GM19351 (cell line): ENCODE measurements at regions not wholly inside any gene's neighbourhood (a gene's known extent, or its start where the extent isn't known, plus 50 kb on each side); places are given as distances from the start of the nearest gene placed in this dataset.

ENCODE experiments used
- ATAC-seq: cut with Tn5 transposase; IDR thresholded peaks from one replicate; pipeline ENCODE4 v1.9.1; 2021; ENCODE audit warnings: mild to moderate bottlenecking, moderate library complexity; ENCODE audit not compliant: unreplicated experiment

DNA sequence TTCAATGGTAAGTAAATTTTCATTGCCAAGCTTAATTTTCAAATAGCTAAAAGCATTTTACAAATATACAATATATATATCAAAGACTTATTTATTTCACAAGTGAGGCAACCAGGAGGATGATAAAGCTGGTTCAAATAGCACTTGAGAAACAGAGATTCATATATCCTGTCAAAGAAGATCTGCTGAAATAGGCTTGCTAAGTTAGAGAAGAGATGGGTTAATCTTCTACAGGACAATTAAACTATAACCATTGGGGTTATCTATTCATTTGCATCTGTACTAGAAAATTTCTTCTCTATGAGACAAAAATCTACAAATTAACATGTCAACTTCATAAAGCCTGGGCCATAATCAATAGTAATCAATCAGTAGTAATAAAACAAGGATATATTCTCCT is 637.7 kb upstream of the UBE2E2 start:
- no peak for ATAC-seq

DNA sequence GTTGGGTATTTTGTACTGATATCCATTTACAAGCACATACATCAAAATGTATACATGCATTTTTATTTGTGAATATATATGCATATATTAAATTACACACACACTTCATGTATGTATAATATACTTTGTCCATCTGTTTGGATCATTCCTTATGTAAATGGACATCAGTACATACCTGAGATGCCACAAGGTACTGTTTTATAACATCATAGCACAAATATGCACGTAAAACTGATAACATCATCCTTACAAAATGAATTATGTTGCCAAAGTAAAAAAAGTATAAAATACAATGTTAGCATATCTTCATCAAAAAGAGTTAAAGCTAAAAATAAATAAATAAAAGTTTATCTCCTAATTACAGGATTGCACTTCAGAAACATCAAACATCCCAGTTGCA is 634.8 kb upstream of the UBE2E2 start:
- ATAC-seq, result no peak

DNA sequence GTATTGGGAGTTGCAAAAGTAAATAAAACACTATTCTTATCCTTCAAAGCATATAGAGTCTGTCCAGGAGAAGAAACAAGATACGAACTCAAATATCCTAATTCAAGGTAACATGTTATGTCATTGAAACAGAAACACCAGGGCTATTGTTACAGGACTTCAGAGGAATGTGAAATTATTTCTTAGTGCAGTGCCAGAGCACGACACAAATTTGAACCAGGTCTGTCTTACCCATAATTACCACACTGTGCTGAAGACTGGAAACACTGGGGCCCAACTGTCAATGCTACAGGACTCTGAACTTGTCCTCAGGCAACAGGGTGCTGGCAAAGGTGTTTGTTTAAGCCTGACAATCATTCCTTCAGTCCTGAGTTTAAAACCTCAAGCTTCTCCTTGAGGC is 633.6 kb upstream of the UBE2E2 start:
- ATAC-seq, result no peak

DNA sequence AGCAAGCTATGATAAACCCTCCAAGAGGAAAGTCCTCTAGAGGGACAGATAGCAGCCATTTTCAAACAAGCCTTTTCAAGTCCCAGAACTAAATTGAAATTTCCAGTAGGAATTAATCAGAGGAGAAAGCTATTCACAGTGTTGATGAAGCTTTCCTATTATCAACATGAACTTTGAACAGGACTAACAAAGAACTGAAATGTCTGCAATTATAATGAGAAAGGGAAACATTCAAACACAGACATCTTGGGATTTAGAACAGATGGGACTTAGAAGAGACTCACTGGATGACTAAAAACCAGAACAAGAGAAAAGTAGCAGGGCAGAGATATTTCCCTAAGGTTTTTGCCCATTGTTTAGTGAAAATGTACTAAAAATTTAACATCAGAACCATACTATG is 622.1 kb upstream of the UBE2E2 start:
- ATAC-seq, result no peak

DNA sequence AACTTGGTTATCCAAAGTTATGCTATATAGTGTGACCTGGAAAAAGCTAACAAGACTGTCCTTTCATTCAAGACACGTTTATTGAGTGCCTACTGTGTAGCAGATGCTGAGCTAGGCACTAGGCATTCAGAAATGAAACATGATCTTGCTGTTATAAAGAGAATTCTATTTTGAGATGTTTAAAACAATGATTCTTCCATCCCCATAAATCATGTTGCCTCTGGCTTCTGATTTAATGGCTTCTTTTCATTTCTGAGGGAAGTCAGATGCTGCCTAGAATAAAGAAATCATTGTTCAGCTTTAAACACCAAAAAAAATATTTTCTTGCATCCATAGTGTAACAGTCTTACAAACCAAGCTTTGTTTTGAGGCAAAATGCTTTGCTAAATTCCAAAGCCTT is 620.9 kb upstream of the UBE2E2 start:
- ATAC-seq, result no peak

DNA sequence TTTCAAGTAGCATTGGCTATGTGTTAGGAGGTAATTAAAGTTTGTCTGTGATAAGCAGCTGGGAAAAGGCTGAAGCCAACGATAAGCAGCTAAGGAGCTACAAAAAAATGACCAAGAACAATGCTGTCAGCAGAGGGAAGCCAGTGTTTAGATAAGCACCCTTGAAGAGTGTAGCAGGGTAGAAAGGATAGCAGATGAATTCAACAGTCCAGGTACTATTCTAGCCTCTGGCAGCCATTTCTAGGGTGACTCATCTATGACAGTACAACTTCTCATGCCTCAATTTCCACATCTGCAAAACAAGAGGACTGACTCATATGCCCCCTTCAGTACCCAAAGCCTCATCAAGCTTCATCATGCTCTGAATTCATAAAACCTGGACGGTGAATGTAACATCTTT is 617.6 kb upstream of the UBE2E2 start:
- no peak for ATAC-seq

DNA sequence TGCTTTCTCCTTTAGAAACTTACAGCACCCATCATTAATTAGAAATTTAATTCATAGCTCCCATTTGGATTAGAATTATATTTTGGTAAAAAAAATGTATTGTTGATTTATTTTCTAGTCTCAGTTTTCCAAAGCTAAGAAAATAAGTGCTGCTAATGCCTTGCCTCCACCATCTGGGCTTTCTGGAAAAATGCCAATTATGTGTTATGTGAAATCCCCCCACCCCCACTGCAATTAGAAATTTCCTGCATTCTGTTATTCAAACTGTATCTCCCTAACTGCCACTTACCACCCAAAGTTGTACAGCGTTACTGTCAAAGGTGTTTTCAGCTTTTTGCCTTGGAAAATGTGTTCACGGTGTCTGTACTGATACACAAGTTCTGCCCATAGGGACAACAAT is 617.2 kb upstream of the UBE2E2 start:
- ATAC-seq, result no peak

DNA sequence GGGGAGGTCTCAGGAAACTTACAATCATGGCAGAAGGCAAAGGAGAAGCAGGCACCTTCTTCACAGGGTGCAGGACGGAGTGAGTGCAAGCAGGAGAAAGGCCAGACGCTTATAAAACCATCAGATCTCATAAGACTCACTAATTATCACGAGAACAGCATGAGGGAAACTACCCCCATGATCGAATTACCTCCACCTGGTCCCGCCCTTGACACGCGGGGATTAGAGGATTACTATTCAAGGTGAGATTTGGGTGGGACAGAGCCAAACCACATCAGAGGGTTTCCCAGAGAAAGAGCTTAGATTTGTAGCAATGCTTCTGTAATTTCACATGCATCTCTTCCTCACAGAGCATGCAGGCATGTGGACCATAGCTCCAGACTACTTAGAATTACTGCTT is 615.7 kb upstream of the UBE2E2 start:
- ATAC-seq, result no peak

DNA sequence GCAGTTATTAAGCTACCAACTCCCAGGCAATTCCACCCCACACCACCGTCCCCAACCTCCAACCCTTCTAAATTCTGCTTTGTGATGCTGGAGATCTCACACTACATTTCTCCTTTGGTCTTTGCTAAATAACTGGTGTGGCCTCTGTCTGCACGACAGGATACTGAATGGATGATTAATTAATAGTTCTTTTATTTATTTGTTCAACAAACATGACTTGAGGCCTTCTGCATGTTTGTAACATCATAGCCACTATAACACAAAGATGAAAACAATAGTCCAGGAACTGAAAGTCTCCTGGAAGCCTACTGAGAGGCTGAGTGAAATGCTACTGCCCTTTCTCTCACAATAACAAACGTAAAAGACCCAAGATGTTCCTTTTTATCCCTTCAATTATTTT is 609.5 kb upstream of the UBE2E2 start:
- ATAC-seq, result no peak

DNA sequence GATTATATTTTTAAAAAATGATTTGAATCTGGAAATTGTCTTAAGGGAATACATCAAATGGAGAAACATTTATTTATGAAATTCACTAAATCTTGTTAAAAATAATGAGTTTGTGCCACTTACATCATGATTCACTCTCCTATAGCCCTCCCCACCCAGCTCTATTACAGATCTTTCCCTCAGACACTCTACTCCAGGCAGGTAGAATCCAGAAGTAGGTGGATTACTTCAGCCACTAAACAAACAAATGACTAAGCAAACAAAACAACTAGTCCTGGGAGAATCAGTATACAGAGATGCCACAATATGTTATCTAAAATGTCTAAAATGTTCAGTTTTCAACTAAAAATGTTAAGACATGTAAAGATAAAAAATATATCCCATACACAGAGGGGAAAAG is 608.1 kb upstream of the UBE2E2 start:
- ATAC-seq, result no peak

DNA sequence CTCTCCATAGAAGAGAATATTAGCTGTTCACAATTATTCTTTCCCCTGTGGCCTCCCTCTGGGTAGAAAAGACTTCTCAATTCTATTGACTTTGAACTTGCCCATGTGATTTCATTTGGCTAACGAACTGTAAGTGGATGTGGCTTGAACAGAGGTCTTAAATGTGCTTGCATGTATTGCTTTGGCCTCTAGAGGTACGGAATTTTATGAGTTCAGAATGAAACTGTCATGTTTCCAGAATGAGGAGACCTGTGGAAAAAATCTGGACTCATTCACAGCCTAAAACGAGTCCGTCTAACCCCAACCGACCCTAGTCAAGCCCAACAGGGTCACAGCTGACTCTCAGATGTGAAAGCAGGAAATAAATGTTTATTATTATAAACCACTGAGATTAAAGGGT is 596.7 kb upstream of the UBE2E2 start:
- ATAC-seq, result no peak

DNA sequence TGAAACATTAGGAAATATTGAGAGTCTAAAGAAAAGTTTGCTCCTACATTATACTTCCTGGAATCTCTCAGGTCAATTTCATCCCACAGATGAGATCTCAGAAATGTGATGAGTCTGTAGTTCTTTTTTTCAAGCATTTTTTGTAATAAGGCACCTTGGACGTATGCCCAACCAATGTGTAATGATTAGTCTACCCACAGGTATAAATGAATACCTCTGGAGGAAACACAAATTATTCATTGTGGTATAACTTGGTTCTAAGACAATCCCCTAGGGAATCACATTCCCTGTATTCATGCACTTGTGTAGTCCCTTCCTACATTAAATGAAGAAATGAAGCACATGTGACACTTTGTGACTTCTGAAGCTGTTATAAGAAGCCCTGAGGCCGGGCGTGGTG is 596.2 kb upstream of the UBE2E2 start:
- ATAC-seq, result no peak

DNA sequence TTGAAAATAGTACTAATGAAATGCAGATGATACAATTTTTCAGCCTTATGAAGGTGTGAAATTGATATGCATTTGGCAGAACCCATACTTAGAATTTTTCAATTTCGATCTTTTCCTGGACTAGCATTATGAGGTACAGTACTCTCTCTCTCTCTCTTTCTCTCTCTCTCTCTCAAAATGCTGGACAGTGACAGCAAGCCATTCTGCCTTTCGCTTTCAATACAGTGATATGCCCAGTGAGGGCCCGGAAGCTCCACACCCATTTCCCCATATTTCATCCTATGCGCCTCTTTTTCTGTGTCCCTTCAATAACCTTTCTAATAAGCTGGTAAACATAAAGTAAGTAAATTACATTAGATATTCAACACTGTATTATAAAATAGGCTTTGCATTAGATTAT is 595.0 kb upstream of the UBE2E2 start:
- ATAC-seq, result no peak

DNA sequence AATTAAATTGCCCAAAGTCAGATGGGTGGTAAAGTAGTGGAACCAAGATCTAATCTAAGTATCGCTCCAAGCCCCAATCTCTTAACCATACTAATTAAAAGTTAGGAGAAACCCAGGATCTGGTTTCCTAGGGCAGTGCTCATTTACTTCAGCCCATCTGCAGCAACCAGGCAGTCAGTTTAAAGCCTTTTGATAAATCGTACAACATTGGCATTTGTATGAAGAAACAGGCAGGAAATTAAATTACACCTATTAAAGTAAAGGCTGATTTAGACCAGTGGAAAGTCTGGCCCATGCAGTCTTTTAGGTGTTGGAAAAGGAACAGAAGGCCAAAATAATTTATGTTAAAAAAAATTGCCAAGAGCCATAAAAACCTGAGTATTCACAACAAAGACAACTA is 594.4 kb upstream of the UBE2E2 start:
- ATAC-seq, result no peak

DNA sequence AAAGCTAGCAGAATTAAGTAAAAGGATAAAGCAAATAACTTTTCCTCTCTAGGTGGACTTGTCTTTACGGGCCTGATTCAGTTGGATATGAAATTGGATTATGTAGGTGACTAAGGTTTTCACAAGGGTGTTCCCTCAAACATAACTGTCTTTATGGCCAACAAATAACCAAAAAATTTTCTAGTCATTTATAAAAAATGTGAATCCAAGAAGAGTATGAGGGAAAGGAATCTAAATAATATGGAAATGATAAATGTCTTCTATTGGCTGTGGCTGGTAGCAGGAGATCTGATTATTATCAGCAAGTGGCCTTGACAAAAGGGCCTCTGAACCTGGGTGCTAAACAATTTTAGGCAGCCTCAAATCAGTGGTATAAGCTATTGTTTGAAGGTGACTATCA is 594.0 kb upstream of the UBE2E2 start:
- ATAC-seq, result no peak

DNA sequence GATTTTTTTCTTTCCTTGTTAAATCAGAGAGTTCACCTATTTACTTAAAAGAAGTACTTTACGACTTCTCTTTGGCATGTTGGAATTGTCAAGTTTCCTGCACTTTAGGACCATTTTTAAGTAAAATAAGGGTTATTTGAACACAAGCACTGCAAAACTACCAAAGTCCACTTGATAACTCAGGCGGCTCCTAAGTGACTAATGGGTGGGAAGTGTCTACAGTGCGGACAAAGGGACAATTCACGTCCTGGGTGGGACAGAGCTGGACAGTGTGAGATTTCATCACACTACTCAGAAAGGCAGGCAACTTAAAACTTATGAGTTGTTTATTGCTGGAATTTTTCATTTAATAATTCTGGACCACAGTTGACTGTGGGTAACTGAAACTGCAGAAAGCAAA is 590.2 kb upstream of the UBE2E2 start:
- no peak for ATAC-seq

DNA sequence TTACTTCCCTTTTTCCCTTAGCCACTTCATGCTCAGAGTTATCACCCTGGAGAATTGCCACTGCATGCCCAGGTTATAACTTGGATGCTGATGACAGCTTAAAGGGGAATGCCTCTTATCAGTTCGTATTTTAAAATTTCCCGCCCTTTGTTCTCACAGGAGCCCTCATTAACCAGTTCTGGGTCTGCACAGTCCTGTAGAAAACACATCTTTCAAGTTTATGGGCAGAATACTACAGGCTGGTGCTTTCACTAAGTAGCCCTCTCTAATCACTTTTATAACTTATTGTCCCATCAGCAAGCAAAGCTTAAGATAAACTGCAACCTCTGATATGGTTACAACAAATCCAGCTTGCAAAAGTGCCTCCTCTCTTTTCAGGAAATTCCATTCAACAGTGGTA is 587.3 kb upstream of the UBE2E2 start:
- ATAC-seq, result no peak

DNA sequence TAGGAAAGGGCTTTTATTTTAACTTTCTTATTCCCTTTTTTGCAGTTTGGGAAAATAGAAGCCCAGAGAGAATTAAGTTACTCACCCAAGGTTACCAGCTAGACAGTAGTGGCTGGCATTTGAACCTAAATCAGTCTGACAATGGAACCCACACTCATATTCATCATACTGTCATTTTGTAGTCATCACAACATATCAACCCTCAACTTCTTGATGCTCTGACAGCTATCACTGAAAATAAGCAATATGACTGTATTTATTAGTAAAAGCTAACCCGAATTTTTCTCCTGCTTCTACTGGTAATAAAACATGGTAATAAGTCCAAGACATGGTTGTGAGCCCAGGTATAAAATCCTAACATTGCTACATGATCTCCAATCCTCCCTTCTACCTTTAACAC is 585.8 kb upstream of the UBE2E2 start:
- no peak for ATAC-seq

DNA sequence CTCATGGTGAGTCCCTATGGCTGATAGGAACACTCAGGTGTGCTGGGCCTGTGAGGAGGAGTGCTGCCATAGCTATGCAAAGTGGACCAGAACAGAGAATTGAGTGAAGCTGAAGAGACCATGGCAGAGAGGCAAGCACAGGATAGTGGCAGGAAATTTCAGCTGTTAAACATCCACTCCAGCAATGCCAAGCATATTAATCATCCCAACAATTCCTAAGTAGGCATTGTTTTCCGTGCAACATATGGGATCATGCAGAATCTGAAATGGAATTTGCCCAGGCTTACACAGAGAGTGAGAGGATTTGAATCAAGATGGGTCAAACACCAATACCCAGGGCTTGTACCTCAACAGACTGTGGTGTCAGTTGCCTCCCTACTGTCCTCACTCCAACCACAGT is 582.6 kb upstream of the UBE2E2 start:
- no peak for ATAC-seq

DNA sequence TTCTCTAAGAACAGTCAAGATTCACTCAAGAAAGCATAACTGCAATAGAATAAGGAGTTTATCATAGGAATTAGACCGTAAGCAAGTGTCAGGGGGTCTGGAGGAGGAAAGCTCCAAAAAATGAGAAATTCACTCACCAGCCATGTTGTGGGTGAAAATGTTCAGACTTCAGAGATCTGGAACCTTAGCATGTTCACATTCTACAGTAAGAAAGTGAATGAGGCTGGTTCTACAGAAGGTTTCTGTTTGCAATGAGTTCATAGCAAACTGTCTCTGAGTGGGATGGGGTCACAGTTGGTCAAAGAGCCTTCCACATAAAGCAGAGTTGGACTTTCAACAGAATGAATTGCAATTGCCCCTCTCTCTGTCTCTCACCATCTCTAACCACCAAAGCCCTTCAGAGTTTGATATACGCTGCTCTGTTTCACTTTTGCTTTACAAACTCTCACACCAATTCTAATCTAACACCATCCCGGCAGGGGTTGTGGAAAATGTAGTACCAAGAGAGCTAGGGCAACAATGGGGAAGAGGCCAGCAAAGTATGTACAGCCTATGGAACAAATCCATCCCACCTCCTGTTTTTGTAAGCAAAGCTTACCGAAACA is 581.8 kb upstream of the UBE2E2 start:
- ATAC-seq, result peak; percentile 45

DNA sequence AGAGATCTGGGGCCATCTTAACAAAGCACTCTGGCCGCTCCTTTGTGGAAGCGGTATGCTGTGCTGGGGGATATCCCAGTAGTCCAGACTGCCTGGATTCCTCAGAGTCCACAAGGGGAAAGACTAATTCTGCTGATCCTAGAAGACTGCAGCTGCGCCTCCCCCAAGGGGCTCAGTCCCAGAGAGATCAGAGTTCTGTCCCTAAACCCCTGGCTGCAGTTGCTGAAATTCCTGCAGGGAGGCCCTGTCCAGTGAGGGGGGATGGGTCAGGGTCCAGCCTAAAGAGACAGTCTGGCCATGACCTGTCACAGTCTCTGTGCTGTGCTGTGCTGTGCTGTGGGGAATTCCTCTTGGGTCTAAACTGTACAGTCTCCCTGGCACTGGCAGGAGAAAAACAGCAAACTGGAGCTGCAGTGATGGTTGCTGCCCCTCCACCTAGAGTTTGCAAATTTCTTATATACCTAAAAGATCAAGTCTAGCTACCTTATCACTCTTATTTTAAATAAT is 575.1 kb upstream of the UBE2E2 start:
- no peak for ATAC-seq

DNA sequence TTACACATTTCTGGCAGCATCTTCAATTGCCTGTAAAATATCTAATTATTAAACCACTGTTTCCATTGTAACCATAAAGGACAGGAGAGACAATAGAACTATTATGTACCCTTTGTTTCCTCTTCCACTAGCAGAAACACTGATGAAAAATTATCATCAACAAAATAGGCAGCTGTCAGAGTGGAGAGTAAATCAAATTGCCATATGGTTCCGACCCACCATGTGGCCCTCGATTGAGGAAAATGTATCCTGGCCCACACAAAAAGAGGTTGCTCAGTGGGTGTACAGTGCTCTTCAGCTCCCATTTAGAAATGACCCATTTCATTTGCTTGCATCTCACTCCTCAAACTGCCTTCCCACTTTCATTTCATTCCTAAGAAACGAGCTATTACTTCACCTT is 570.6 kb upstream of the UBE2E2 start:
- no peak for ATAC-seq

DNA sequence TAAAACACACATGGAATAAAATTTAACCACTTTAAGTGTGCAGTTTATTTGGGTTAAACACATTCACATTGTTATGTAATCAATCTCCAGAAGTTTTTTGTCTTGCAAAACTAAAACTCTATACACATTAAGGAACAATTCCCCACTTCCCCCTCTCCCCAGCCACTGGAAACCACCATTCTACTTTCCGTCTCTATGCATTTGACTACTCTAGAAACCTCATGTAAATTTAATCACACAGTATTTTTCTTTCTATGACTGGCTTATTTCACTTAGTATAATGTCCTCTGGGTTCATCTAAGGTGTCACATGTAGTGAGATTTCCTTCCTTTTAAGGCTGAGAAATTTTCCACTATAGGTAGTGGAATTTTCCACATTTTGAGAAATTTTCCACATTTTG is 568.7 kb upstream of the UBE2E2 start:
- ATAC-seq, result no peak
